ENCODE measurements at regions not wholly inside any gene's neighbourhood (a gene's known extent, or its start where the extent isn't known, plus 50 kb on each side); places are given as distances from the start of the nearest gene placed in this dataset.

GRCh38 chr4:27121830-27122229 lies 261.2 kb downstream of the STIM2 start:
- TF ChIP-seq CTCF (IDR thresholded peaks at IDR 0.05) (no peak), POLR2A (IDR thresholded peaks at IDR 0.05) (no peak)

Data from lower leg skin (tissue), 3 donors.